Stimulated activated CD4-positive, alpha-beta T cell treated with anti-CD3 and anti-CD28 coated beads, Interleukin-1b, Interleukin-23, amount 100 ng/mL, for 48 hours (primary cell): ENCODE measurements at regions not wholly inside any gene's neighbourhood (a gene's known extent, or its start where the extent isn't known, plus 50 kb on each side); places are given as distances from the start of the nearest gene placed in this dataset.
A peak's percentile ranks its signal among the peaks of the same experiment; 100 is the strongest.
"Not testable (repeated sequence)": the region's sequence is repeated elsewhere in the genome, so short reads cannot be mapped to it uniquely, and the experiment has no call there.

ENCODE experiments used
- DNase-seq: peaks from one replicate; pipeline ENCODE4 v3.0.0-alpha.2; 2020

DNA sequence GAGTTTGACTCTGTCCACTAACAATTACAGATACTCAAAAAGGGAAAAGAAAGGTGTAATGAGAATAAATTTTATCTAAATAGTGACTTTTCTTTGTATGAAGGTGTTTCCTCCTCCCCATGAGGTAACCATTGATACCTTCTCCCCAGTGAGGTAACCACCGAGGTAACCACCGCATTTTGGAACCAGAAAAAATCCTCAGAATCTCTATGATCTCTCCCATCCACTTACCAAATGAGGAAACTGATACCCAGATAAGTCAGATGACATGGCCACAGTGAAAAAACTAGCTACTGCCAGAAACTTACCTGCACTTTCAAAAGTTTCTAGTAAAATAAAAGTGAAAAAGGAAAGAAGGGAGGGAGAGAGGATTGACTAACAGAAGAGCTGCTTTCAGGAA is 124.0 kb upstream of the FNDC3A start:
- DNase-seq, result no peak

DNA sequence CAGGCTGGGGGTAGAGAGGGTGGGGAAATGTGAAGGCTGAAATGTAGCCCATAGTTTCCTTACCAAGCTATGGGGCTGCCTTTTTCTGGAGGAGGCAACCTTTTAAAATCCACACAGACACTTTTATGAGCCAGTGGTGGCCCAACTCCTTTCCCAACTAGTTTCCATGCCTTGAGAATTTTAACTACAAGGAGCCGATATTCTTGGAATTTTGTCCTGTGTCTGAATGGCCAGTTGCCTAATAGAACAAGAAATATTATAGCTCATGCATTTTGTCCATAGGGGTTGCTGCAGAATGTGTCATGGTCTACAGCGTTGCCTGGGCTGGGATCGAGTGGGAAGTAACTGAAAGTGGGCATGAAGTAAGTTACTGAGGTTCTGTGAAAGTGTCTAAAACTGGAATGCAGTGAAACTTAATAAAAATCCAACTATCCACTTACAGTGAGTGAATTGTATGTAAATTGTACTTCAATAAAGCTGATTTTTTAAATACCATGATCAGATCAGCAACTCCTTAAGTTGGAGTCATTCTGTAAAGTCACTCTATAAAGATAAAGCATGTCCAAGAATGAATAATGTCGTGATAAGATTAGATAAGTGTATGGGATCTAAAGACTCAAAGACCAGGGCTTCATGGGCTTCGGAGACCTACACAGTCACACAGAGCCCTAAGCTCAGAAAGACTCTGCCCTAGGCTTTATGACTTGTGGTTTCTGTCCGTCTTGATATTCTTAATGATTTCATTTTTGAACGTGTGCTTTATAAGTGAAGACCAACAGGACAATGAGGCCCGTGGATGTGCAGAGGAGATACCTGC is 122.6 kb upstream of the FNDC3A start:
- no peak for DNase-seq

DNA sequence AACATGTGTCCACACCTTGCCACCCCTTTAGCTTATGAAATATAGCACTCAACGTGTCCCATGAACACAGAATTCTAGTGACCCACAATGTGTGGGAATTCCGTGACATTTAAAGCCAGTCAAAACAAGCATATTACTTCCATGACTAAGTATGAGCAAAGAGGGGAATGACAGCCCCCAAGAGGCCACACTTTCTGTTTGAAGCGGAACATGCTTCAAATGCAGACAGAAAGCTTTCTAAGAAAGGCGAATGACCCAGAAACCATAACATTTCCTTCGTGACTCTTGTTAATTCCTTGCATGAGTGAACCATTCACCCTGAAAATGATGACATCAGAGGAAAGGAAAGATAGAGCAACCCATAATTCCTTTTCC is 122.0 kb upstream of the FNDC3A start:
- peak; percentile 35 for DNase-seq

DNA sequence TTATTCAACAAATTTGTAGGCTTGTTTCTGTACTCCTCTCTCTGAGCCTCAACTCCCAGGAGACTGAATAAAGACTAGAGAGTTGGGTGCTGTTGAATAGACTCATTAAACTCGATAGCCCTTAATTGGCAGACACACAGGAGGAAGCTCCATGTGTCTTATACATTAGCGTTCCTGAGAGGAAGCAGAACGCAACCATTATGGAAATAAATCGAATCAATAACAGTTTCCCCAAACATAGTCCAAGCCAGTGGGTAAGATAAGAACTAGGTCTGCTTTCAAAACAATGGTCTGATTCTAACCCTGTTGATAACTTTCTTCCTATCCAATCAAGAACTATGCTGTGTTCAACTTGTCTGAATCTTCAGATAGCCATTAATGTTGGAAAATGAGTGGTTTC is 118.1 kb upstream of the FNDC3A start:
- DNase-seq, result no peak

DNA sequence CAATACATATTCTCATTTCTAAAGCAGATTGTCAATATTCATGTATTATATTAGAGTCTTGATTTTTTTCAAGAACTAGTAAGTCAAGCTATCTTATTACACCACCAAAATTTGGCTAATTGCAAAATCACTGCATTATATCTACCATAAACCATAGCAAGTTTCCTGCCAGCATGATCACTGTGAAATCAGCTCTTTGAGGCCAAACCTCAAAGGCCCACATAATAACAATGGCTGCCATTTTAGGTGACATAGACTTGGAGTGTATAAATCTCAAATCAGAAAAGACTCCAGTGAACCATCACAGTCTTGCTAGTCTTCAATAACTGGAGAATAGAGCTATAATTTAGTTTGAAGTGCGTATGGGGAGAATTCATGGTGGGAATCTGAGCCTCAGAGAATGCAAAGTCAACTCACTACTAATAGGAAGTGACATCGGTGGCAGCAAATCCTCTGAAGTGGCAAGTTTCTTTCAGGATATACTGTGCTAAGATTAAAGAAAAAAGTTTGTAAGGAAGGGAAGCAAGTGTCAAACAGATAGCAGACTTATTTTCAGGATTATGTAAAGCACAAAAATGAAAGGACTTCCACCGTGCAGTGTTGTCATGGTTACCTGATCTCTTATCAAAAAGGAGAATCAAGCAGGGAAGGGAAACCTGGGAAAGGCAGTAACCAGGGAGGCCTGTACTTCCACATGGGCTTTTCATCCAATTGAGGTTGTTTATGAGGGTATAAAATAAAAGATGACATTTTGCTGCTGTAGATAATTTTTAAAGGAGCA is 117.4 kb upstream of the FNDC3A start:
- no peak for DNase-seq

DNA sequence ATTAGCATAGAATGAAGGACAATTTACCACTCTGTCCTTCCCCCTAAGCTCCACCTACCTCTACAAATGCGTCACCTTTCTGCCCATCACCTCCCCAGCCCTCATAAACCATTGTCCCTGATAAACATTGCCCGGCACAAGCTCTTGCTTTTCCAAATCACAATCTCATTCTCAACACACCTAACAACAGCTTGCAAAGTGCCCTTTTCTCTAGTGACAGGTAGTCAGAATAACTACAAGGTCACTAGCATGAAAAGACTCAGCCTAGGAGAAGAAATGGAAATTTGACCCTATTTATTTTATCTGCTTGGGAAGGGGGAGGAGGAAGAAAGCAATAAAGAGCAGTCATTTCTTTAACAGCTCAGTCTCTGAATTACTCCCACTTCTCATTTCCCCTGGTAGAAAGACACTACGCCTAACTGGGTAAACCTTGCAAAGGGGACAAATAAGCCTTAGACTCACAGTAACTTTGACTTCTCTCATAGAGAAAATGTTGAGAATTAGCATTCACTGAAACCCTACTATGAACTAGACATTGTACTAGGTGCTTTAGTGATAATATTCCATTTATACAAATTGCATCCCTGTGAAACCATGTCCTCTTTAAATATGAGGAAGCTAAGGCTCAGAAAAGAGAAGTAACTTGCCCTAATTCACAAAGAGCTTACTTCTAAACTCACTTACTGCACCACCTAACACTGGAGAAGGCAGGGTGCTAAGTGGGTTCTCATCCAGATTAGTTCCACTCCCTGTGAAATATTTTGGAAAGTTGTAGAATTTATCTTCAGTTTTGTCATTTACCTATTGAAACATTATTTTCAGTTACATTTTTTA is 116.2 kb upstream of the FNDC3A start:
- DNase-seq, result no peak

DNA sequence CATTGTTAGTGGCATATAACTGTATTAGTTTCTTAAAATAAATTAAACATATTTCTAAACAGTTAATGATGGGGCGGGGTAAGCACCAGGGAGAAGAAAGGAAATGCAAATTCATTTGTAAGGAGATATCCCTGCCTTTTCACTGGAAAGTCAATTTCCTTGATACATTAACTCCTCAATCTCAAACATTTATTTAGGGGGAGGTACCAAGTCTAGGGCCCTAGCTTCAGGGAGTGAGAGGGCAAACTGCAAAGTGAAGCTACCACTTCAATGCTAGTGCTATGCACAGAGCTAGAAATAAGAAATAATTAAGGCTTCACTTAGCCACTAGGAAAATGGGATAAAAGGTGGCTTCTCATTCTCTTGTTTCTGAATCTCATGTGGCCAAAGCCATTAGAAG is 115.3 kb upstream of the FNDC3A start:
- DNase-seq, result no peak

DNA sequence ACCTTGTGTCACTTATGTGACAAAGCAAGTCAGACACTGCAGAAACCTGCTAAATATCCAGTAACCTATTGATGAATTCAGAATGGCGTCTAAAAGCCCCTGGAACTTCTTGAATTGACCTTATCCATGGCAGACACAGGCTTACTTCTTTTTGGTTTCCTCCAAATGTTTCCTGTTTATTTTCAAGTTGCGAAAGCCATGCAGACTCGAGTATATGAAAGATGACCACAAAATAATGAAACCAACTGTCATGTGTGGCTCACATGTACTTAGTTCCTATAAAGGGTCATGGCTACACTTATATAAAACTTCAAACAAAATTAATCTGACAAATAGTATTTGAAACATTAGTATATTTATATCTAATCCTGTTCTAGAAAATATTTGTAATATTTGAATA is 113.1 kb upstream of the FNDC3A start:
- no peak for DNase-seq

DNA sequence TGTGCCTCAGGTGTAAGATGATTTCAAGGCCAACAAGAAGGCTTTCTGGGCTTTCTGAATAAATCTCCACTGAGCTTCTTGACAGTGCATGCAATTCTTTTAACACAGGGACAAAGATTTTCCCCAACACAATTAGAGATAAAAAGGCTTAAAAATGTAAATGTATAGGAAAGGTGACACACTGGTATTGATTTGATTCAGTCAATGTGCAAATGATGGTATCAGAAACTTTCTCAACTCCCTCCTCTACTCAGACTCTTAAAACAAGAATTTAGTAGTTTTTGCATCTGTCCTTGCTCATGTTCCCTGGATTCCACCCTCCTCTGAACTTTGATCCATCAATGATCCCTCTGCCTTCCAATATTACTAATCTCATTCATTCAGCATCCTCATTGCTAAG is 111.6 kb upstream of the FNDC3A start:
- no peak for DNase-seq

DNA sequence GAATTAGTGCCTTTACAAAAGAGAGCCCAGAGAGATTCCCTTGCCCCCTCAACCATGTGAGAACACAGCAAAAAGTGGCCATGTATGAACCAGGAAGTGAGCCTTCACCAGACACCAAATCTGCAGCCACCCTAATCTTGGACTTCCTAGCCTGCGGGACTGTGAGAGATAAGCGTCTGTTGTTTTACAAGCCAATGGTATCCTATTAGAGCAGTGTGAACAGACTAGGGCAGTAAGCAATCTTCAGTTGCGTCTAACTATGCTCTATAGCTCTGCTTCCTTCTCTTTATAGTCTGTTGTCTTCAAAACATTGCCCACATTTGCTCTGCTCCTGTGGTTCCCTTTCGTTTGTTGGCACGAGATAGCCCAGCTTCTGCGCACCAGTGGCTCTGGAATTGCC is 109.5 kb upstream of the FNDC3A start:
- no peak for DNase-seq

DNA sequence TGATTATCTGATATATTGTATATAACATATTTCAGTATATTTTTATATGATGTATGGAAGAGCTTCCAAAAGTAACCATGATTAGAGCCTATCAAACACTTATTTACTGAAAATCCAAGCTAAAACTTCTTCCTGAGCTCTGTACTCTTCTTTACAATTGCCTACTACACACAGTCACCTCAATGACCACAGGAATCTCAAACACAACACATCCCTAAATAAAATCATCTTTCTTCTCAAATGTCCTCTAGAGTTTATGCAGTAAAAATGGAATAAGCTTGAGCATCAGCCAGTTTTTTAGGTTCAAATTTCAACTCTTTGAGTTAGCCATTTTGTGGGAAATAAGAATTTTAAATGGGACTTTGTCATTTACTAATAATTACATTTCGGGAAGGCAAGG is 102.6 kb upstream of the FNDC3A start:
- no peak for DNase-seq

DNA sequence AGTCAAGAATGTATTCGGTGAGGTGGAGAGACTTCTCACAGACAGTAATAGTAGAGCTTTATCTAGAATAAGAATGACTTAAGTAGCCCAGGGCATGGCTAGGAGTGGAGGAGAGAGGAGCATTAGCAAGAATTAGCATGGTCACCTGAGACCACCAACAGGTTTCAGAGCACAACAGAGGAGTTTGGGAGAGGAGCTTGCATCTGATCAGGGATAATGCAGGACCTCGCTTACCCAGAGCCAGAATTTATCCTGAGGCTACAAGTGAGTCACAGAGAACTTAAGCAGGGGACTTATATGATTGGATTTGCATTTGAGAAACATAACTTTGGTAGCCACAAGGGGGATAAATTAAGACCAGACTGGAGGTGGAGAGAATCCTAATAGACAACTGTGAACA is 102.1 kb upstream of the FNDC3A start:
- DNase-seq, result no peak

DNA sequence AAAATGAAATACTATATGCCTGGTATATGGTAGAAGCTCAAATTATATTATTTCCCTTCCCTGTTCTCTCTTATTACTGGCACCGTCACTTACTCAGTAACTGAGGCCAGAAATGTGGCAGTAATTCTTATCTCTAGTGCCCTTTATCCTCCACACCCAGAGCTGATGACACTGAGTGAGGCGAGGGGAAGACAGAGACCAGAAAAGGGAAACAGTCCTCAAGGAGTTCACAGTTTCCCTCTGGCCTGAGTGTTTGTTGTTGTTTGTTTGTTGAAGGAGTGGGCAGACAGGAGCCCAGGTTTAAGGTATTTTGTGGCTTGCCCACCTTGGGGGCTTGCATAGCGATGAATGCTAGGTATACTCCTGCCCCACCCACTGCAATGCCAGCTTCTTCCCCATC is 101.5 kb upstream of the FNDC3A start:
- DNase-seq, result no peak

DNA sequence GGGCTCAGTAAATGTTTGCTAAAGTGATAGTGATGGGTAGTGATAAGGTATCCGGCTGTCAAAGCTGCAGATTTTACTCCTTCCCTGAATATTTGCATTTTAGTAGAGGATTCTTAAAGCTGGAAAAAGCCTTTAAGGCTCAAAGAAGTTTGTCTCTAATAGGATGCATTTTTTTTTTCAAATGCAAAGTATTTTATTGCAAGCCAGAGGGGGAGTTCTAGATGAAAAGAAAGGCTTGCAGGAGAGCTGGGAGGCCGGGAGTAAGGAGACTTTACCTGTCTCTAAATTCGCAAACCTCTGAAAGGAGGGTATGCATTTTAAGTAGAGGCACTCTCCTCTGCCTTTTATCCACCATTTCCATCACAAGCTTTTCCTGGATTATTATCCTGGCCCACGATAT is 100.7 kb upstream of the FNDC3A start:
- DNase-seq, result no peak

DNA sequence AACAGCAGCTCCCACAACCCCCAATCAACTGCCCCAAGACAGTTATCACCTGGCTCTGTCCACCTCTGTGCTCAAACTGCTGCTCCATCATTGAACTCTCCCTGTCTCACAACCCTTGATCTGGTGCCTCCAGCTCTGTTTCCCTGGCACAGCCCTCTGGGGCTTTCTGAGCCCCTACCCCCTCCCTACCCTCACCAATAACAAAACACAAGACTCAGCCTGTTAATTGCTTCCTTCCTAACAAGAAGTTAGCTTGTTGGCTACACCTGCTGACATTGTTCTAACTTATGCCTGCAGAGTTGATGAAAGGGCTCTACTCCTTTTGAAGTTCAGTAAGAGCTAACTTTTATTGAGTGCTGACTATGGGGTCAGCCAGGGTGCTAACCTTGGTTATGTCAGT is 99.4 kb upstream of the FNDC3A start:
- DNase-seq, result no peak

DNA sequence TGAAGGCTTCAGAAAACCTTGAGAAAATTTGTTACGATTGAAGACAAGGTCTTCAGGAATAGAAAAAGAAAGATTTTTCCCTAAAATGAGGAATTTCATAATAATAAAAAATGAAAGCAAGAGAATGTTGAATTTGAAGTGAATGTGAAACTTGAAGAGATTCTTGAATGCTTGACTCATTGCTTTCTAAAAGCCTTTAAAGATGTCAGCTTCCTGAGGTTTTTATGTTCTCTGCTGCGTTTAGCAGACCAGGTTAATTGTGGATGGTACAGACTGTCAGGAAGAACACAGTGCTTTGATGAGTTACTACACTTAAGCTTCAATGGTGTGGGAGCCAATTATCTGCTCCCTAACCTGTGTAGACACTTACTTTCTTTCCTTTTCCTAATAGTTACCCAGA is 96.3 kb upstream of the FNDC3A start:
- DNase-seq, result no peak

DNA sequence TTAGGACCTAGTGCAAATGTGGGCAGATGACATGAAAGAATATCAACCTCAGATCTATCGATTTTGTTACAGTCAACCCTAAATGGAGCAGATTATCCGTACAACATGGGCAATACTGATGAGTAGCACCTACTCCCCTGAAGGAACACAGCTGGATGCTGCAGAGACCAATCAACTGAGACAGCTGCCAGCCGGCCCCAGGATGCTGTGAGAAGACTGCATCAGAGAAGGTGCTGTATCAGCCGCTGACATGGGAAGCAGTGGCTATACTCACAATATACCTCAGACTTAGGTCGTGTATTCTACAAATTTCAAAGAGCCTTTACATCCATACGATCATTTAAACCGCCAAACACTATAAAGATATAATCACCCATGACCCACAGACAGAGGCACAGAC is 95.9 kb upstream of the FNDC3A start:
- no peak for DNase-seq

DNA sequence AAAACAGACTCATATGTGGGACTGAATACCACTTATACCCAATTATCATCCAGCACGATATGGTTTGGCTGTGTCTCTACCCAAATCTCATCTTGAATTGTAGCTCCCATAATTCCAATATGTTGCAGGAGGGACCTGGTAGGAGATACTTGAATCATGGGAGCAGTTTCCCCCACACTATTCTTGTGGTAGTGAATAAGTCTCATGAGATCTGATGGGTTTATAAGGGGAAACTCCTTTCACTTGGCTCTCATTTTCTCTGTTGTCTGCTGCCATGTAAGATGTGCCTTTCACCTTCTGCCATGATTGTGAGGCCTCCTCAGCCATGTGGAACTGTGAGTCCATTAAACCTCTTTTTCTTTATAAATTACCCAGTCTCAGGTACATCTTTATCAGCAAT is 91.9 kb upstream of the FNDC3A start:
- not testable (repeated sequence) for DNase-seq

DNA sequence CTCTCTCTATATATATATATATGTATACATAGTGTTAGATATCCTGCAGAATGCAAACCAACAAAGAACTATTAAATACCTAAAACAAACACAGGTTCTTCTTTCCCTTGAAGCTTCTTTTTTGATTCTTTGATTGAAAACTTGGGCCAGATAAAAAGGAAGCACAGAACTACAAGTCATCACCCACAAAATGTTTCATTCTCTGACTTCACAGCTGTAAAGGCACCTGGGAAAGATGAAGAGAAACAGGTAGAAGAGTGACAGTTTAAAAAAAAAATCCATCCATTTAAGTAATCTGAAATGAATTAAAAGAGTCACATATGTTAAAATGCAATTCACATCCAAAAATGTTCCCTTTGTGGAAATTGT is 90.7 kb upstream of the FNDC3A start:
- no peak for DNase-seq

DNA sequence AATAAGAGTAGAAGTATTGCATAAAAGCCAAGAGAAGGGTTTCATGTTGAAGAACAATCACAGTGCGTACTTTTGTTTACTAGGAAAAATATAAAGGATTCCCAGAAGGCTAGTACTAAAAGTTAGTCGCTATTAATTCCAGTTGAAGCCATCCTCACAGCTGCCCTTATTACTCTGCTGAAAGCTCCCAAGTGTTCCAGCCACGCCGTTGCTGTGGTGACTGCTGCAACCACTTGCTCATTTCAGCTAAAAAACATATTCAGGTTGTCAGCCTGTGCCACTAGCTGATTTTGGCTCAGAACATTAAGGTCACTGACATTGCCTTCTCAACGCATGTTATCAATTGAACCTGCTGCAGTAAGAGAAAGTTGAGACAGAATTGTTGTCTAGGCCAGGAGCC is 87.1 kb upstream of the FNDC3A start:
- no peak for DNase-seq

DNA sequence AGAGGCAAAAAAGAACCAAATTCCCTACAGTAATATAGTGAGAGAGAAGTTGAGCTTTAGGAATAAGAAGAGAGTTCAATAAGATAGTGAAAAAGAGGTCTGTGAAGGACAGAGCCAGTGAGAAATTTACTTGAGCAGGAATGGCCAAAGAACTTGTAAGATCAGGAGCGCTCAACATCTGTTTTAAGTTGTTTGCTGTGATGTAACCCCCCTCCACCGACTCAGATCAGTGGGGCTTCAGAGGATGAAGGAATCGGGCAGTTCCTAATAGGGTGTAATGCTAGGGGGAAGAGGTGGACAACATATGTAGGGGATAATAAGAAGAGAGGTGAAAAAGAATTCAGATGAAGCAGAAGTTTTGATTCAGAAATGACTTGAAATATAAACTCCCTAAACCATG is 85.3 kb upstream of the FNDC3A start:
- no peak for DNase-seq

DNA sequence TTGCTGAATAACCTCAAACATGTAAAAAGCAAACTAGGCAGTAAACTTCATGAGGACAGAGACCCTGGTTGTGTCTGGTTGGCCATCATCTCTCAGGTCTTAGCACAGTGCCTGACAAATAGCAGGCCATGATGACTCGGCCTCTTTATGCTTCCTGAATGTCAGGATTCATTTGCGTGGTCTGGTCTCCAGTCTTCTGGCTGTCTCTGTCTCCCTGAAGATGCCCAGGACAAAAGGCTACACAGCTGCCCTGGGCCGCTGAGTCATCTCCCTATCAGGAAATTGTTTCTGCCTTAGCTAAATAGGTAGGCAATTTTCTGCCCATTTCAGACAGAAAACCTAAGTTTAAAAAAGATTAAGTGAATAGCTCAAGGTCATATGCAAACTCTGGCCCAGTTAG is 84.1 kb upstream of the FNDC3A start:
- DNase-seq, result no peak

DNA sequence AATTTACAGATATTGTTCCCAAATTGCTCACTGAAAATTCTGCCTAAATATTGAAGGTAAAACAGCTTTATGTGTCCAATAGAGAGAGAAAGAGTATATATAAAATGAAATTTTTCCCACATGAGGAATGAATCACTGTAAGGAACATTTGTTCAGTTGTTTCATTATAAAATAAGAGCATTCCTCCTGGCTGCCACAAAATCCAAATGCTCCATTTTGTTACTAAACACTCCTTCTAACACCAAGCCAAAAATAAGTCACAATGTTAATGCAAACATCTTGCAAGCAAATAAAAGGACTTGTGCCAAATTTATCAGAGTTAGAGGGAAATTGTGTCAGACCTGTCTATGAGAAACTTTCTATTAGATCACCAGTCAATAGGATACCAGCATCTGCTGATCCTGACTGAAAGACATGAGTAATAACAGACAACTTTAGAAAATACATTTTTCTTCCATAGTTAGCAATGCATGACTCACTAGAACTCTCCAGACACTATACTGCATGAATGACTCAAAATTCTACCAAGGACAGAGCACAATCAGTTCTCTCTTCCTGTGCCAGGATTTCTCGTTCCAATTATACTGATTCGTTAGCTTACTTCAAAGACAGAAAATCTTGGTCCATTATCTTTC is 83.5 kb upstream of the FNDC3A start:
- DNase-seq, result no peak
